Cardiac muscle cell (in vitro differentiated cells and primary cell): ENCODE measurements at regions not wholly inside any gene's neighbourhood (a gene's known extent, or its start where the extent isn't known, plus 50 kb on each side); places are given as distances from the start of the nearest gene placed in this dataset.

Source experiments
- DNase-seq, 2 donors: peaks; one replicate each; pipeline versions ENCODE4 v3.0.0 to v3.0.0-alpha.2; 2010 to 2017; ENCODE audit warnings: low read depth in 1 of 2, low spot score in 1 of 2
- H3K27ac ChIP-seq: fragments of 200-600 bp; sonication (generic); 2 replicates; pipeline ENCODE4 v1.5.1; 2016
- H3K27me3 ChIP-seq: fragments of 200-600 bp; sonication (generic); 2 replicates; pipeline ENCODE4 v1.6.0; 2016; ENCODE audit warnings: control low read depth
- H3K36me3 ChIP-seq: fragments of 200-600 bp; sonication (generic); 2 replicates; pipeline ENCODE4 v1.5.1; 2016; ENCODE audit warnings: control low read depth
- H3K4me1 ChIP-seq: fragments of 200-600 bp; sonication (generic); 2 replicates; pipeline ENCODE4 v1.8.1; 2017; ENCODE audit warnings: low read depth, mild to moderate bottlenecking, mixed run types
- H3K4me3 ChIP-seq: fragments of 200-600 bp; sonication (generic); 2 replicates; pipeline ENCODE4 v1.5.1; 2016; ENCODE audit warnings: mild to moderate bottlenecking
- H3K9me3 ChIP-seq: fragments of 200-600 bp; sonication (generic); 2 replicates; pipeline ENCODE4 v1.5.1; 2017; ENCODE audit warnings: low read depth, mild to moderate bottlenecking, control low read depth
- CTCF ChIP-seq: IDR thresholded peaks from 2 replicates; pipeline ENCODE4 v1.5.1; 2012; ENCODE audit warnings: low read depth, mild to moderate bottlenecking, low read length

DNA sequence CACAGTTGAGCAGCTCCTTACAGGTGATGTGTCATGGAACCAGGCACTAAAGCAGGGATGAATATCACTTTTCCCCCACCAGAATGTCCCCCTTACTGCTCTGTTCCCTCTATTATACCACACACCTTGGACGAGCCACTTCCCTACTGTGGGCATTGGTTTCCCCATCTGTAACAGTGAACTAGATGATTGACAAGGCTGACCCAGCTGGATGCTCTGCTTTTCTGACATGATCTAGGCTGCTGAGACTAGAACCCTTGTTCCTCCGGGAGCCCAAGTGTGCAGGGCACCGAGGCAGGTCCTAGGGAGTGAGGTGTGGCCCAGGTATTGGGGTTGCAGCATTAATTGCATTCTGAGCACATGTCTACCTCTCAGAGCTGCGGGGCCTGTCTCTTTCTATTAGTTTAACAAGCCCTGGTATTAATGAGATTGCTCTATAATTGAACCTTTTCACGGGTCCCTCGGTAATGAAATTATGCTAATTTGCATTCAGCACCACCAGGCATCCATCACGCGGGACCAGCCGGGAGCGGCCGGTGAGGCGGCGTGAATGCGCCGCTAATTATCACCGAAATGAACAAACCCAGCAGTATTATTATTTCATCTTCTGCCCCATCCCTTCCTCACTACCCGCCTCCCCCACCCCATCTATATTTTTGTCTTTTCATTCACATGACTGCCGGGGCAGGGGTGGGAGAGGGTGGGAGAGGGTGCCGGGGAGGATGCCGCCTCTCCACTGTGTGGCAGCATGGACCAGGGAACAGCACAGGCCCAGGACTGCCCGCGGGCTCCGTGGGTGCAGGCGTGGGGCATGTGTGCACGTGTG is 121.1 kb downstream of the CYLD start:
- no peaks in the 10 kb centered on the region for H3K36me3 ChIP-seq
- no peak overlapping the region for H3K27ac ChIP-seq
- H3K4me1 ChIP-seq = no peaks in the 10 kb centered on the region
- H3K9me3 ChIP-seq = no peaks in the 10 kb centered on the region
- H3K27me3 ChIP-seq = no peaks in the 10 kb centered on the region
- no peak for TF ChIP-seq CTCF
- no peak overlapping the region for H3K4me3 ChIP-seq
- no peak for DNase-seq

DNA sequence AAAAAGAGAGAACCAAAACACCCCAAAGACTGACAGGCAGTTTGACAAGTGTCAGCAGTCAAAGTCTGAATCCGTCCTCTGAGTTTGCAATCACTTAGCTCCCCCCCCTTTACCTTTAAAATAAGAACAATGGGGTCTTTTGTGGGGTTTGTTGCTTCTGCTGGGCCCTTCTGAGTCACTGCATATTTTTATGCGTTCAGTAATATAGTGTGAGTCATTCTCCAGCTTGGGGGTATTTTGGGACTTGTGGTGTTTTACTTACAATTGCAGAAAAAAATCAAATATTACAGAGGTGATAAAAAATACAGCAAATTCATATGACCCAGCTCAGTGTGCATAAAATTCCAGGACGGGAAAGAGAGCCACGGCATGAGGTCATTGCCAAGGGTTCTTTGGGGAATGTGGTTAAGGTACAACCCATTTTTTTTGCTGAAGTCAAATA is 120.1 kb downstream of the CYLD start:
- no peak for TF ChIP-seq CTCF
- H3K27ac ChIP-seq = no peak overlapping the region
- H3K27me3 ChIP-seq = no peaks in the 10 kb centered on the region
- H3K4me1 ChIP-seq = no peaks in the 10 kb centered on the region
- no peaks in the 10 kb centered on the region for H3K36me3 ChIP-seq
- no peak overlapping the region for H3K4me3 ChIP-seq
- peak in 1 of 2 donors; percentile 81 for DNase-seq
- no peaks in the 10 kb centered on the region for H3K9me3 ChIP-seq

GRCh38 chr16:50861451-50861850 is 119.6 kb downstream of the CYLD start:
- no peak for DNase-seq
- H3K27ac ChIP-seq = no peak overlapping the region
- no peaks in the 10 kb centered on the region for H3K9me3 ChIP-seq
- no peaks in the 10 kb centered on the region for H3K4me1 ChIP-seq
- no peak overlapping the region for H3K4me3 ChIP-seq
- no peaks in the 10 kb centered on the region for H3K36me3 ChIP-seq
- TF ChIP-seq CTCF = no peak
- no peaks in the 10 kb centered on the region for H3K27me3 ChIP-seq

DNA sequence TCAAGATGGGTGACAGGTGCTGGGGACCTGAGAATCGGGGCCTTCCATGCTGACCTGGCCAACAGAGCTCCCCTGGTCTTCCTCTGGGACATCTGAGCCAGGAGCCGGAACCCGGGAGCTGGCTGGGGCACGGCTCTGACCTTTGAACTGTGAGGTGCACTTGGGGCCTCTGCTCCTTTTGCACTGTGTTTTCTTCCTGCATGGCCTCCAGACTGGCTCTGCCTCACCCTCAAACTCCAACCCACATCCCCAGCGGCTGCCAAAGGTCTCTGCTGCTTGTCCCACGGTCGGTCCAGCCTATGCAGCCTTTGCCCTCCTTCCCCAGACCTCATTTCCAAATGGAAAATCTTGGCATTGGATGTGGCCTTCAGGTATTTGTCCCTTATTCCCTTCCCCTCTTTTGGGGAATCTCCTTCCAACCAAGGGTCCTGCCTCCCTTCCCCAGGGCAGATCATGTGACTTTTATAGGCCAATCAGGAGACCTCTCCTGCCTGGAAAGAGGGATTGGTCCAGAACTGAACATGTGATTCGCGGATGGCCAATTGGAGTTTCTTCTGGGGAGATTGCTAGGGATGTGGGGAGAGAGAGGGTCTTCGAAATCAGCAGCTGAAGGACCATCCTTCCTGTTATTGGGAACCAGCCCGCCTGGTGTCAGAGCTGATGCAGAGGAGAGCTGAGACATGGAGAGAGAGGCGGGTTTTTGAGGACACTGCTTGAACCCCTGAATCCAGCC is 117.9 kb downstream of the CYLD start:
- no peak for TF ChIP-seq CTCF
- no peaks in the 10 kb centered on the region for H3K4me1 ChIP-seq
- H3K4me3 ChIP-seq = no peak overlapping the region
- no peaks in the 10 kb centered on the region for H3K27me3 ChIP-seq
- H3K27ac ChIP-seq = no peak overlapping the region
- no peaks in the 10 kb centered on the region for H3K36me3 ChIP-seq
- H3K9me3 ChIP-seq = no peaks in the 10 kb centered on the region
- no peak for DNase-seq

DNA sequence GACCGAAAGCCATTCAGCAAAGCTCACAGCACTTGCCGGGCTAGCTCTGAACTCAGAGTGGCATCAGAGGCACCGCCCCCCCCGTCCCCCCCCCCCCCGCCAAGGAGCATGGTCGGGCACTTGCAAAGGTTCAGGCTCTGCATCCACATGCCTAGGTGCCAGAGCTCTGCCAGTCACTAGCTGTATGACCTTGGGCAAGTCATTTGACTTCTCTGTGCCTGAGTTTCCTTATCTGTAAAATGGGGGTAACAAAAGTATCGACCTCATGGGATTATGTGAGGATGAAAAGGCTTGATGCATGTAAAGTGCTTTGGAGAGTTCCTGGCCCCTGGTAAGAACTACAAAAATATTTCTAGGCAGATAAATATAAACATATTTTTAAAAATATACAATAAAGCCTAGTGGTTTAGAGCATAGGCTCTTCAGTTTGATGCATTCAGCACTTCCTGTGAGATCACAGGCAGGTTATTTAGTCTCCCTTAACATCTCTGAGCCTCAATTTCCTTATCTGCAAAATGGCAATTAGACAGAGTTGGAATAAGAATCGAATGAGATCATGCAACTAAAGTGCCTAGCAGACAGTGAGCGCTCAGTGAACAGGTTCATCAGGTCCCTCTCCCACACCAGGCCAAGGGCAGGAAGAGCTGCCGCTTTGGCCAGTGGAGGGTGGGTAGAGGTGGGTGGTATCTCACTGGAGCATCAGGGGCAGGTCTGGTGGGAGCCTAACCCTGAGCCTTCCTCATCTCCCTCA is 117.2 kb downstream of the CYLD start:
- Histone ChIP-seq H3K9me3 (no peaks in the 10 kb centered on the region), H3K27ac (no peak overlapping the region), H3K27me3 (no peaks in the 10 kb centered on the region), H3K4me3 (no peak overlapping the region), H3K36me3 (no peaks in the 10 kb centered on the region), H3K4me1 (no peaks in the 10 kb centered on the region)
- TF ChIP-seq CTCF = no peak
- no peak for DNase-seq
